HepG2 (cell line): ENCODE measurements at regions not wholly inside any gene's neighbourhood (a gene's known extent, or its start where the extent isn't known, plus 50 kb on each side); places are given as distances from the start of the nearest gene placed in this dataset.

Experiments
- BORCS8-MEF2B ChIP-seq: sonication (generic); formaldehyde crosslinking; IDR thresholded peaks from 2 replicates; pipeline ENCODE4 v1.8.0; 2022; ENCODE audit warnings: mild to moderate bottlenecking, missing genetic modification reagents
- GTF3A ChIP-seq: sonication (generic); formaldehyde crosslinking; conservative IDR thresholded peaks from 2 replicates; pipeline ENCODE4 v1.4.0; 2020; ENCODE audit warnings: mild to moderate bottlenecking, missing genetic modification reagents
- JUND ChIP-seq: sonication (generic); formaldehyde crosslinking; IDR thresholded peaks from 2 replicates; pipeline ENCODE4 v1.8.0; 2022; ENCODE audit warnings: mild to moderate bottlenecking, missing genetic modification reagents
- KAT8 ChIP-seq: IDR thresholded peaks from 2 replicates; pipeline ENCODE4 v1.6.1; 2016; ENCODE audit warnings: missing genetic modification reagents, missing compliant biosample characterization
- LRRFIP1 ChIP-seq: sonication (generic); formaldehyde crosslinking; conservative IDR thresholded peaks from 2 replicates; pipeline ENCODE4 v1.4.0; 2020; ENCODE audit warnings: missing genetic modification reagents
- PAX8 ChIP-seq: sonication (generic); formaldehyde crosslinking; IDR thresholded peaks from 2 replicates; pipeline ENCODE4 v1.8.0; 2022; ENCODE audit warnings: mild to moderate bottlenecking, missing genetic modification reagents, borderline replicate concordance
- SKI ChIP-seq: fragments of 450-650 bp; IDR thresholded peaks from one replicate; pipeline ENCODE4 v1.6.1; 2018; ENCODE audit warnings: mild to moderate bottlenecking; ENCODE audit not compliant: partially characterized antibody
- ZBTB3 ChIP-seq: sonication (generic); formaldehyde crosslinking; IDR thresholded peaks from 2 replicates; pipeline ENCODE4 v1.4.0; 2020; ENCODE audit warnings: low read depth, mild to moderate bottlenecking, moderate library complexity, missing genetic modification reagents, borderline replicate concordance
- ZMYM4 ChIP-seq: sonication (generic); formaldehyde crosslinking; IDR thresholded peaks from 2 replicates; pipeline ENCODE4 v1.8.1; 2023; ENCODE audit warnings: mild to moderate bottlenecking, missing genetic modification reagents
- ZNF292 ChIP-seq: sonication (generic); formaldehyde crosslinking; IDR thresholded peaks from 2 replicates; pipeline ENCODE4 v1.8.1; 2022; ENCODE audit warnings: mild to moderate bottlenecking, low read depth, missing genetic modification reagents, borderline replicate concordance
- ZNF44 ChIP-seq: sonication (generic); formaldehyde crosslinking; IDR thresholded peaks from 2 replicates; pipeline ENCODE4 v1.5.1; 2020; ENCODE audit warnings: mild to moderate bottlenecking, missing genetic modification reagents
- ZNF451 ChIP-seq: sonication (generic); formaldehyde crosslinking; IDR thresholded peaks from 2 replicates; pipeline ENCODE4 v1.5.0; 2020; ENCODE audit warnings: mild to moderate bottlenecking, missing genetic modification reagents
- ZNF557 ChIP-seq: sonication (generic); formaldehyde crosslinking; IDR thresholded peaks from 2 replicates; pipeline ENCODE4 v1.4.0; 2020; ENCODE audit warnings: missing genetic modification reagents
- ZNF567 ChIP-seq: sonication (generic); formaldehyde crosslinking; IDR thresholded peaks from 2 replicates; pipeline ENCODE4 v1.8.1; 2023; ENCODE audit warnings: mild to moderate bottlenecking, missing genetic modification reagents, borderline replicate concordance
- ZNF598 ChIP-seq: sonication (generic); formaldehyde crosslinking; IDR thresholded peaks from 2 replicates; pipeline ENCODE4 v1.5.1; 2020; ENCODE audit warnings: mild to moderate bottlenecking, missing genetic modification reagents, borderline replicate concordance
- TF ChIP-seq, protein P1 (sequence below): sonication (generic); formaldehyde crosslinking; IDR thresholded peaks from 2 replicates; pipeline ENCODE4 v1.4.0; 2020; ENCODE audit warnings: missing genetic modification reagents, borderline replicate concordance
- TF ChIP-seq, protein P2 (sequence below), 2 experiments: sonication (generic) in 1 of 2; formaldehyde crosslinking in 1 of 2; IDR thresholded peaks; 2 replicates each; pipeline versions ENCODE4 v1.4.0 to v1.6.1; 2016 to 2020; ENCODE audit warnings: borderline replicate concordance in 1 of 2, low read depth in 1 of 2, mild to moderate bottlenecking in 1 of 2, missing genetic modification reagents in 1 of 2
- TF ChIP-seq, protein P3 (sequence below): sonication (generic); formaldehyde crosslinking; IDR thresholded peaks from 2 replicates; pipeline ENCODE4 v1.5.0; 2020; ENCODE audit warnings: missing genetic modification reagents

GRCh38 chr9:87395804-87396479 is 101.7 kb upstream of the DAPK1 start (continued):
- TF ChIP-seq, protein P1, sequence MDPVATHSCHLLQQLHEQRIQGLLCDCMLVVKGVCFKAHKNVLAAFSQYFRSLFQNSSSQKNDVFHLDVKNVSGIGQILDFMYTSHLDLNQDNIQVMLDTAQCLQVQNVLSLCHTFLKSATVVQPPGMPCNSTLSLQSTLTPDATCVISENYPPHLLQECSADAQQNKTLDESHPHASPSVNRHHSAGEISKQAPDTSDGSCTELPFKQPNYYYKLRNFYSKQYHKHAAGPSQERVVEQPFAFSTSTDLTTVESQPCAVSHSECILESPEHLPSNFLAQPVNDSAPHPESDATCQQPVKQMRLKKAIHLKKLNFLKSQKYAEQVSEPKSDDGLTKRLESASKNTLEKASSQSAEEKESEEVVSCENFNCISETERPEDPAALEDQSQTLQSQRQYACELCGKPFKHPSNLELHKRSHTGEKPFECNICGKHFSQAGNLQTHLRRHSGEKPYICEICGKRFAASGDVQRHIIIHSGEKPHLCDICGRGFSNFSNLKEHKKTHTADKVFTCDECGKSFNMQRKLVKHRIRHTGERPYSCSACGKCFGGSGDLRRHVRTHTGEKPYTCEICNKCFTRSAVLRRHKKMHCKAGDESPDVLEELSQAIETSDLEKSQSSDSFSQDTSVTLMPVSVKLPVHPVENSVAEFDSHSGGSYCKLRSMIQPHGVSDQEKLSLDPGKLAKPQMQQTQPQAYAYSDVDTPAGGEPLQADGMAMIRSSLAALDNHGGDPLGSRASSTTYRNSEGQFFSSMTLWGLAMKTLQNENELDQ (CRISPR knock-in tag), result no peak
- TF ChIP-seq GTF3A (CRISPR knock-in tag) (no peak), LRRFIP1 (CRISPR knock-in tag) (no peak), ZNF567 (no peak), ZNF292 (CRISPR knock-in tag) (peak; percentile 48; the same call in 1 of the 2 replicates), JUND (CRISPR knock-in tag) (no peak), KAT8 (peak; percentile 63; the same call in 1 of the 2 replicates), BORCS8-MEF2B (no peak), ZNF44 (no peak), SKI (peak; percentile 36), ZBTB3 (CRISPR knock-in tag) (no peak), ZNF598 (CRISPR knock-in tag) (no peak), ZNF557 (CRISPR knock-in tag) (no peak), ZNF451 (CRISPR knock-in tag) (no peak), PAX8 (no peak), ZMYM4 (CRISPR knock-in tag) (peak; percentile 9; the same call in 1 of the 2 replicates)
- TF ChIP-seq, protein P2, sequence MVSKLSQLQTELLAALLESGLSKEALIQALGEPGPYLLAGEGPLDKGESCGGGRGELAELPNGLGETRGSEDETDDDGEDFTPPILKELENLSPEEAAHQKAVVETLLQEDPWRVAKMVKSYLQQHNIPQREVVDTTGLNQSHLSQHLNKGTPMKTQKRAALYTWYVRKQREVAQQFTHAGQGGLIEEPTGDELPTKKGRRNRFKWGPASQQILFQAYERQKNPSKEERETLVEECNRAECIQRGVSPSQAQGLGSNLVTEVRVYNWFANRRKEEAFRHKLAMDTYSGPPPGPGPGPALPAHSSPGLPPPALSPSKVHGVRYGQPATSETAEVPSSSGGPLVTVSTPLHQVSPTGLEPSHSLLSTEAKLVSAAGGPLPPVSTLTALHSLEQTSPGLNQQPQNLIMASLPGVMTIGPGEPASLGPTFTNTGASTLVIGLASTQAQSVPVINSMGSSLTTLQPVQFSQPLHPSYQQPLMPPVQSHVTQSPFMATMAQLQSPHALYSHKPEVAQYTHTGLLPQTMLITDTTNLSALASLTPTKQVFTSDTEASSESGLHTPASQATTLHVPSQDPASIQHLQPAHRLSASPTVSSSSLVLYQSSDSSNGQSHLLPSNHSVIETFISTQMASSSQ (IDR thresholded peaks at IDR 0.05; ENCODE audit: low read depth), result peak; percentile 99
- TF ChIP-seq, protein P2 (CRISPR knock-in tag; IDR thresholded peaks at IDR 0.05; ENCODE audit: borderline replicate concordance), result peak; percentile 99
- TF ChIP-seq, protein P3, sequence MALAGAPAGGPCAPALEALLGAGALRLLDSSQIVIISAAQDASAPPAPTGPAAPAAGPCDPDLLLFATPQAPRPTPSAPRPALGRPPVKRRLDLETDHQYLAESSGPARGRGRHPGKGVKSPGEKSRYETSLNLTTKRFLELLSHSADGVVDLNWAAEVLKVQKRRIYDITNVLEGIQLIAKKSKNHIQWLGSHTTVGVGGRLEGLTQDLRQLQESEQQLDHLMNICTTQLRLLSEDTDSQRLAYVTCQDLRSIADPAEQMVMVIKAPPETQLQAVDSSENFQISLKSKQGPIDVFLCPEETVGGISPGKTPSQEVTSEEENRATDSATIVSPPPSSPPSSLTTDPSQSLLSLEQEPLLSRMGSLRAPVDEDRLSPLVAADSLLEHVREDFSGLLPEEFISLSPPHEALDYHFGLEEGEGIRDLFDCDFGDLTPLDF, result no peak
